GM20000 (cell line): ENCODE measurements at regions not wholly inside any gene's neighbourhood (a gene's known extent, or its start where the extent isn't known, plus 50 kb on each side); places are given as distances from the start of the nearest gene placed in this dataset.

ENCODE experiments used
- DNase-seq: peaks from one replicate; pipeline ENCODE4 v3.0.0; 2012; ENCODE audit warnings: low spot score
- CTCF ChIP-seq: IDR thresholded peaks from 2 replicates; pipeline ENCODE4 v1.5.1; 2012; ENCODE audit warnings: mild to moderate bottlenecking, control low read depth; ENCODE audit errors: extremely low read depth, missing control alignments

- no peak for DNase-seq
Observed at GRCh38 chrX:20756585-20756984, 489.9 kb upstream of the RPS6KA3 start.

DNA sequence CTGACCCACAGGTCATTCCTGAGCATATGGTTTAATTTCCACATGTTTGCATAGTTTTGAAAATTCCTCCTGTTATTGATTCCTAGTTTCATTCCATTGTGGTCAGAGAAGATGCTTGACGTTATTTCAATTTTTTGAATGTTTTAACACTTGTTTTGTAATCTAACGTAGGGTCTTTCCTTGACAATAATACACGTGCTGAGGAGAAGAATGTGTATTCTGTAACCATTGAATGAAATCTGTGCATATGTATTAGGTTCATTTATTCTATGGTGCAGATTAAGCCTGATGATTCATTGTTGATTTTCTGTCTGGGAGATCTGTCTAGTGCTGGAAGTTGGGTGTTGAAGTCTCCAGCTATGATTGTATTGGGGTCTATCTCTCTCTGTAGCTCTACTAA is 486.4 kb upstream of the RPS6KA3 start:
- TF ChIP-seq CTCF = no peak
- DNase-seq = no peak

More at GRCh38 chrX:20756585-20756984, 489.9 kb upstream of the RPS6KA3 start:
- TF ChIP-seq CTCF = no peak

- DNase-seq = no peak
- no peak for TF ChIP-seq CTCF
Observed at GRCh38 chrX:20746690-20747089, 480.0 kb upstream of the RPS6KA3 start.

DNA sequence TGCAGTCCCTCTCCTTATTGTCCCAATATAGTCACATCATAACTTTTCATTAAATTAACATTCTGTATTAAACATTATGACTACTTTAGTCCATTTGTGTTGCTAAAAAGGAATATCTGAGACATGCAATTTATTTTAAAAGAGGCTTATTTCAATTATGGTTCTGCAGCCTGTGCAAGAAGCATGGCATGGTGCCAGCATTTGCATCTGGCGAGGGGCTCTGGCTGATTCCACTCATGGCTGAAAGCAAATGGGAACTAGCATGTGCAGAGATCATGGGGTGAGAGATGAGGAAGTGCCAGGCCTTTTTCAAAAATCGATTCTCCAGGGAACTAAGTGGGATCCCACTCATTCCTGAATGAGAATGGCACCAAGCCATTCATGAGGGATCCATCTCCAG is 476.3 kb upstream of the RPS6KA3 start:
- no peak for DNase-seq
- TF ChIP-seq CTCF = no peak

GRCh38 chrX:20742106-20742505 is 475.4 kb upstream of the RPS6KA3 start:
- no peak for DNase-seq
- TF ChIP-seq CTCF = no peak

DNA sequence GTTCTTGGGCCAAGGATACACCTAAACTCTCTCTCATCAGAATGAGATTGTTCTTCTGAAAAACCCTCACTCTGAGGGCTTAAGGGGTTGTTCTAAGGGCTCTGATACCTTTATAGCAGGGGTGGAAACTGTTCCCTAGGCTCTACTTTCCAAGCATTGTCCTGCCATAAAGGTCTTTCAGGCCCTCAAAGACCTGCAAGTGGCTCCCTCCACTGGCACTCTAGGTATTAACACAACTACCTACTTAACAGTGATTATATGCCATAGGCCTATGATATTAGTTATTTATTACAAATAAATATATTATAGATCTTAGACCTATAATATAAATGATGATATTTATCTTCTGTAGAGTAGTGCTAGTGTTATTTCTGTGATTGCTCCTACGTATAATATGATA is 473.7 kb upstream of the RPS6KA3 start:
- DNase-seq = no peak
- no peak for TF ChIP-seq CTCF

DNA sequence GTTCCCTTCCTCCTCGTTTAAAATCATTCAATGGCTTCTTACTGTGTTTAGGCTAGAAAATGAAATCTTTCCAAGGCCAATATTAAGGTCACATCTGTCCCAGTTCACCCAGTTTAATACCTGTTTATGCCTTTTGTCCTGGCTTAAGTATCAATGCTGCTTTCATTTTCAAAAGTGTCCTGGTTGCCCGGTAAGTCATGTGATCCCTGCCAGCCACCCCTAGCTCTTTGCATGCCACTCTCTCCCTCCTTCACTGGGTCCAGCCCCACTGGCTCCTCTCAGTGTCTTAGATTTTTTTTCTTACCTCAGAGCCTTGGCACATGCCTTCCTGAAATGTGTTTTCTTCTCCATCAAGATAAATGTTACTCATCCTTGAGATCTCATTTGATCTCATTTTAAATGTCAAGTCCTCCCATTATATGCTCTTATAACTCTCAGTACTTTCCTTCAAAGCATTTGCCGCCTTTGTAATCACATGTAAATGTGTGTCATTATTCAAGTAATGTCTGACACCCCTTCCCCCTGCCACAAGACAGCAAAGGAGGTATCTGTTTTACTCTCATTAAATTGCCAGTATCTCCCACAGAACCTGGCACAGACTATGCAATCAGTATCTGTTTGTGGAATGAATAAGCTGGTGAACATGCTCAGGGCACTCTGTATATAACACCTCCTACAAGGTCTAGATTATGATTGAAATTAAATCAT is 472.5 kb upstream of the RPS6KA3 start:
- TF ChIP-seq CTCF = no peak
- DNase-seq = no peak
